ENCODE measurements at regions not wholly inside any gene's neighbourhood (a gene's known extent, or its start where the extent isn't known, plus 50 kb on each side); places are given as distances from the start of the nearest gene placed in this dataset.

DNA sequence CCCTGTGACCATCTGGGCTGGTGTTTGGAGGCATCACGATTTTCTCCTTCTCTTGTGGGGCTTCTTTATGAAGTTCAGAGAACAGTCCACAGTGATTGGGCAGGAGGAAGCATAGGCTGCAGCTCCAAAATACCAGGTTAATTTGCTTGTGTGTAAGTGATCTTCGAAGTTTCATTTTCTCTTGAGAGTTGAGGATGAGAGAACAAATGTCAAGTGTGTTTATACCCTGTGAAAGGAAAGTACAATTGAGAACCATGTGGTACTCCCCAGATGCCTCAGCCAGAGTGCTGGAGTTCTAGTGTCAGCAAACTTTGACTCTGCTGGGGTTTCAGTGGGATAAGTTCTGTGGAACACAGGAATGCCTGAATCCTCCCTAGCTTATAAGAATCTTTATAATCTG, 357.1 kb upstream of the CFAP20DC start:
- TF ChIP-seq, protein P1, sequence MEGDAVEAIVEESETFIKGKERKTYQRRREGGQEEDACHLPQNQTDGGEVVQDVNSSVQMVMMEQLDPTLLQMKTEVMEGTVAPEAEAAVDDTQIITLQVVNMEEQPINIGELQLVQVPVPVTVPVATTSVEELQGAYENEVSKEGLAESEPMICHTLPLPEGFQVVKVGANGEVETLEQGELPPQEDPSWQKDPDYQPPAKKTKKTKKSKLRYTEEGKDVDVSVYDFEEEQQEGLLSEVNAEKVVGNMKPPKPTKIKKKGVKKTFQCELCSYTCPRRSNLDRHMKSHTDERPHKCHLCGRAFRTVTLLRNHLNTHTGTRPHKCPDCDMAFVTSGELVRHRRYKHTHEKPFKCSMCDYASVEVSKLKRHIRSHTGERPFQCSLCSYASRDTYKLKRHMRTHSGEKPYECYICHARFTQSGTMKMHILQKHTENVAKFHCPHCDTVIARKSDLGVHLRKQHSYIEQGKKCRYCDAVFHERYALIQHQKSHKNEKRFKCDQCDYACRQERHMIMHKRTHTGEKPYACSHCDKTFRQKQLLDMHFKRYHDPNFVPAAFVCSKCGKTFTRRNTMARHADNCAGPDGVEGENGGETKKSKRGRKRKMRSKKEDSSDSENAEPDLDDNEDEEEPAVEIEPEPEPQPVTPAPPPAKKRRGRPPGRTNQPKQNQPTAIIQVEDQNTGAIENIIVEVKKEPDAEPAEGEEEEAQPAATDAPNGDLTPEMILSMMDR (conservative IDR thresholded peaks at IDR 0.05; ENCODE audit: low read depth, low read length) = no peak
- TF ChIP-seq EZH2 (IDR thresholded peaks at IDR 0.05; ENCODE audit: borderline replicate concordance, low read depth, low read length, poor library complexity, severe bottlenecking) = no peak
